SK-N-SH (cell line): ENCODE measurements at regions not wholly inside any gene's neighbourhood (a gene's known extent, or its start where the extent isn't known, plus 50 kb on each side); places are given as distances from the start of the nearest gene placed in this dataset.

Source experiments
- CTCF ChIA-PET: fragments of 300-600, 350-600 bp; formaldehyde crosslinking; extraction: SDS; loops from one replicate; lab custom pipeline; 2021; lab: Yijun Ruan, JAX
- POLR2A ChIA-PET: fragments of 350-600 bp; sonication (Branson Sonifier 250); formaldehyde crosslinking; extraction: SDS; loops from one replicate; lab custom pipeline; 2020; ENCODE audit warnings: antibody characterized with exemption, inconsistent platforms; lab: Yijun Ruan, JAX
- DNase-seq: peaks from one replicate; pipeline ENCODE4 v3.0.0; 2012
- H2AFZ ChIP-seq: fragments of 200-600 bp; sonication (generic); 2 replicates; pipeline ENCODE4 v1.8.1; 2016; ENCODE audit warnings: antibody characterized with exemption, mild to moderate bottlenecking, low read depth
- H3F3A ChIP-seq: fragments of 200-600 bp; sonication (generic); replicated peaks from 2 replicates; pipeline ENCODE3; 2016; ENCODE audit warnings: antibody characterized with exemption, mild to moderate bottlenecking; ENCODE audit not compliant: insufficient read depth
- H3K27ac ChIP-seq, 2 experiments: fragments of 200-500 bp in 1 of 2; fragments of 200-600 bp in 1 of 2; sonication (Bioruptor generic) in 1 of 2; sonication (generic), shearing (Covaris generic) in 1 of 2; 2 replicates each; pipeline versions ENCODE4 v1.5.1 to v1.6.1; 2014 to 2016; ENCODE audit warnings: low read depth in 2 of 2, inconsistent platforms in 1 of 2, low read length in 1 of 2, mild to moderate bottlenecking in 1 of 2, mixed read lengths in 1 of 2
- H3K27me3 ChIP-seq: fragments of 200-600 bp; sonication (generic), shearing (Covaris generic); 2 replicates; pipeline ENCODE4 v1.6.1; 2016; ENCODE audit warnings: mixed run types; ENCODE audit not compliant: insufficient read depth
- H3K36me3 ChIP-seq, 2 experiments: fragments of 200-500 bp in 1 of 2; fragments of 200-600 bp in 1 of 2; sonication (Bioruptor generic) in 1 of 2; sonication (generic) in 1 of 2; replicated peaks in 1 of 2; 2 replicates each; pipeline versions ENCODE3 to v1.5.1; 2014 to 2016; ENCODE audit warnings: low read length in 1 of 2, mild to moderate bottlenecking in 1 of 2; ENCODE audit not compliant: insufficient read depth in 2 of 2, control insufficient read depth in 1 of 2
- H3K4me1 ChIP-seq, 2 experiments: fragments of 200-500 bp in 1 of 2; fragments of 200-600 bp in 1 of 2; sonication (Bioruptor generic) in 1 of 2; sonication (generic), shearing (Covaris generic) in 1 of 2; 2 replicates each; pipeline versions ENCODE4 v1.5.1 to v1.6.1; 2014 to 2016; ENCODE audit warnings: low read depth in 1 of 2, low read length in 1 of 2, mixed run types in 1 of 2; ENCODE audit not compliant: insufficient read depth in 2 of 2, control insufficient read depth in 1 of 2
- H3K4me2 ChIP-seq: fragments of 200-600 bp; sonication (generic), shearing (Covaris generic); 2 replicates; pipeline ENCODE4 v1.6.1; 2017; ENCODE audit warnings: mixed run types
- H3K4me3 ChIP-seq, 2 experiments: fragments of 200-500 bp in 1 of 2; fragments of 200-600 bp in 1 of 2; sonication (Bioruptor generic) in 1 of 2; sonication (generic), shearing (Covaris generic) in 1 of 2; 2 replicates each; pipeline versions ENCODE4 v1.5.1 to v1.8.1; 2014 to 2016; ENCODE audit warnings: low read depth in 2 of 2, inconsistent platforms in 1 of 2, low read length in 1 of 2, mild to moderate bottlenecking in 1 of 2, mixed read lengths in 1 of 2, moderate library complexity in 1 of 2
- H3K79me2 ChIP-seq: fragments of 200-600 bp; sonication (generic); 2 replicates; pipeline ENCODE4 v1.8.1; 2017; ENCODE audit warnings: mild to moderate bottlenecking; ENCODE audit not compliant: insufficient read depth
- H3K9ac ChIP-seq: fragments of 200-600 bp; sonication (generic); 2 replicates; pipeline ENCODE4 v1.6.1; 2017; ENCODE audit warnings: mixed run types
- H3K9me2 ChIP-seq: fragments of 200-600 bp; sonication (generic); 2 replicates; pipeline ENCODE4 v1.6.1; 2017; ENCODE audit warnings: mixed run types
- H3K9me3 ChIP-seq: fragments of 200-600 bp; sonication (generic); 2 replicates; pipeline ENCODE4 v1.6.1; 2017; ENCODE audit warnings: mixed run types, mild to moderate bottlenecking, moderate library complexity
- H4K20me1 ChIP-seq: fragments of 200-600 bp; sonication (generic); 2 replicates; pipeline ENCODE4 v1.6.1; 2017; ENCODE audit warnings: mild to moderate bottlenecking, mixed run types; ENCODE audit not compliant: insufficient read depth
- ELF1 ChIP-seq: IDR thresholded peaks from 2 replicates; pipeline ENCODE4 v1.4.0; 2012
- EP300 ChIP-seq, 2 experiments: IDR thresholded peaks; 2 replicates each; pipeline versions ENCODE4 v1.4.0 to v1.6.1; 2012; ENCODE audit warnings: borderline replicate concordance in 1 of 2, low read depth in 1 of 2, low read length in 1 of 2
- MEF2A ChIP-seq: IDR thresholded peaks from 2 replicates; pipeline ENCODE4 v1.4.0; 2012; ENCODE audit warnings: low read depth, borderline replicate concordance
- NFIC ChIP-seq: IDR thresholded peaks from 2 replicates; pipeline ENCODE4 v1.4.0; 2012; ENCODE audit warnings: borderline replicate concordance
- PBX3 ChIP-seq: IDR thresholded peaks from 2 replicates; pipeline ENCODE4; 2012
- POLR2AphosphoS5 ChIP-seq: IDR thresholded peaks from 2 replicates; pipeline ENCODE4 v1.6.1; 2012; ENCODE audit warnings: low read depth, low read length
- RAD21 ChIP-seq: IDR thresholded peaks from 2 replicates; pipeline ENCODE4 v1.6.1; 2012; ENCODE audit warnings: mild to moderate bottlenecking, low read length
- REST ChIP-seq: IDR thresholded peaks from 2 replicates; pipeline ENCODE4 v1.6.1; 2012; ENCODE audit warnings: mild to moderate bottlenecking, low read depth, low read length, moderate library complexity
- YY1 ChIP-seq: IDR thresholded peaks from 2 replicates; pipeline ENCODE4 v1.4.0; 2012; ENCODE audit warnings: low read depth, mild to moderate bottlenecking
- WGBS: methylation state at CpG from one replicate; pipeline ENCODE4 v1.1.6; 2017; ENCODE audit warnings: low lambda C conversion rate; 5-methylcytosine and 5-hydroxymethylcytosine counted together

- H3F3A ChIP-seq = no peaks in the 10 kb centered on the region
- H3K27me3 ChIP-seq = peaks cover 5% of the 10 kb centered on the region; the same call in 1 of the 2 replicates
- H4K20me1 ChIP-seq = no peaks in the 10 kb centered on the region
- H3K9me2 ChIP-seq = no peaks in the 10 kb centered on the region
- no peaks in the 10 kb centered on the region for H3K79me2 ChIP-seq
- H3K9me3 ChIP-seq = no peaks in the 10 kb centered on the region
- WGBS = 23% methylated on average over 6 of the region's 8 CpGs
- no peaks in the 10 kb centered on the region for H3K4me1 ChIP-seq
- ChIA-PET CTCF (interaction anchor here (1.3 kb wide), 1 partner anchor 16 kb away, joined by 4 read pairs; no protein-coding TSS in a partner anchor), POLR2A (no interaction called here)
- H3K9ac ChIP-seq = no peak overlapping the region
- H2AFZ ChIP-seq = no peak overlapping the region
- DNase-seq = no peak
- H3K27ac ChIP-seq = no peak overlapping the region
- TF ChIP-seq PBX3 (no peak), NFIC (no peak), REST (no peak), YY1 (no peak), POLR2AphosphoS5 (no peak), MEF2A (no peak), EP300 (IDR thresholded peaks at IDR 0.05; ENCODE audit: borderline replicate concordance in 1 of 2, low read depth in 1 of 2, low read length in 1 of 2) (no peak)
- no peaks in the 10 kb centered on the region for H3K36me3 ChIP-seq
- H3K4me3 ChIP-seq = no peak overlapping the region
- no peak overlapping the region for H3K4me2 ChIP-seq
Measured at GRCh38 chr18:14962626-14963025, 214.7 kb downstream of the ANKRD30B start.

- Histone ChIP-seq H3K4me2 (no peak overlapping the region), H3K4me1 (no peaks in the 10 kb centered on the region), H2AFZ (no peak overlapping the region), H3K36me3 (no peaks in the 10 kb centered on the region), H4K20me1 (no peaks in the 10 kb centered on the region), H3K27ac (no peak overlapping the region), H3K79me2 (no peaks in the 10 kb centered on the region), H3K9me3 (no peaks in the 10 kb centered on the region), H3K9ac (no peak overlapping the region), H3F3A (no peaks in the 10 kb centered on the region), H3K4me3 (no peak overlapping the region), H3K27me3 (peaks cover 5% of the 10 kb centered on the region; the same call in 1 of the 2 replicates), H3K9me2 (no peaks in the 10 kb centered on the region)
- TF ChIP-seq ELF1 (no peak), RAD21 (no peak)
- 12% methylated on average over 4 of the region's 6 CpGs for WGBS
- DNase-seq = no peak
- POLR2A ChIA-PET = no interaction called here
- CTCF ChIA-PET = interaction anchor here (1.3 kb wide), 1 partner anchor 15 kb away, joined by 4 read pairs; no protein-coding TSS in a partner anchor
Measured at GRCh38 chr18:14963246-14963645, 215.3 kb downstream of the ANKRD30B start.
